HG03354 (cell line): ENCODE measurements at regions not wholly inside any gene's neighbourhood (a gene's known extent, or its start where the extent isn't known, plus 50 kb on each side); places are given as distances from the start of the nearest gene placed in this dataset.

Experiments used
- ATAC-seq: cut with Tn5 transposase; IDR thresholded peaks from one replicate; pipeline ENCODE4 v1.9.1; 2021; ENCODE audit warnings: mild to moderate bottlenecking; ENCODE audit not compliant: unreplicated experiment, poor library complexity, severe bottlenecking

DNA sequence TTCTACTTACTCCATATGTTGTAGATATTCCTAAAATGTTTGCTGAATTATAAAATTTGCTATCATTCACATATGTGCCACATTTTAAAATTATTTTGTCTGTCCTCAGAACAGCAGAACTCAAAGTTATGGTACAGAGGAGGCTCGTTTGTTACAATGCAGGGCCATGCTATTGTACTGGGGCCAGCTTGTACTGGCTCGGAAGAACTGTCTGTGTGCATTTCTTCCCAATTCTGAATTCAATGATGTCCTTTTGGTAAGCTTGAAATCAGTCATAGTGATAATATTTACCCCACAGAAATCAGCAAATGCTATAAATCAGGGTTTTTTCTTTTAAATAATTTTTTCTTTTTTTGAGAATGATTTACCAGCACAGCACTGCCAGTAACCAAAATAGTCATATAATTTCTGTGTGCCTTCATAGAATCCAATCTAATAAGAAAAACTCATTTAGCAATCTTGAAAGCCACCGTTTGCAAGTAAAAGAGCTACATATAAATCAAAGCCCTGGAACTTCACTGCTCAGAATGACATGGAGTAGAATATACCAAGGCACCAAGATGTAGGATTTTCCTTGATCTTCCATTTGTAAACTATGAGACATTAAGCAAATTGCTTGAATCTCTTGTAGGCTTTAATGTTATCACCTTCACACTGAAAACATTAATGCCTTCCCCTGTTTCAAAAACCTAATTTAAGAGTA, 90.7 kb upstream of the EPHA4 start:
- ATAC-seq: no peak

DNA sequence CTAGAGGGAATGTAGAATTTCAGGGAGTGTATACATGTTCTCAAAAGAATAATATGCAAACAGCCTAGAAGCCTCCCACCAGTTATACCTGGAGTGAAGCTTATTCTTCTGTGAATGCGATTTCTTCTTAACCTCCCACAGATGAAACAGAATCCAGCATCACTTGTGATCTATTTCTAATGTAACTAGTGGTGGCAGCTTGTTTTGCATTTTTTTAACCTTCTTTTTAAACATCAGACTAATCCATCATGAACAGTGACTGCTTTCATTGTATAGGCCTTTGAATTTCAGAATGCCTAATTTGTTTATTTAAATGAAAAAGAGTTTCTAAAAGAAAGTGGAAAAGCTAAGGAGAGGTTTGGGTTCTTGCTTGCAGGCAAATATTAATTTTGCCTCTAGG, 85.7 kb upstream of the EPHA4 start:
- no peak for ATAC-seq

DNA sequence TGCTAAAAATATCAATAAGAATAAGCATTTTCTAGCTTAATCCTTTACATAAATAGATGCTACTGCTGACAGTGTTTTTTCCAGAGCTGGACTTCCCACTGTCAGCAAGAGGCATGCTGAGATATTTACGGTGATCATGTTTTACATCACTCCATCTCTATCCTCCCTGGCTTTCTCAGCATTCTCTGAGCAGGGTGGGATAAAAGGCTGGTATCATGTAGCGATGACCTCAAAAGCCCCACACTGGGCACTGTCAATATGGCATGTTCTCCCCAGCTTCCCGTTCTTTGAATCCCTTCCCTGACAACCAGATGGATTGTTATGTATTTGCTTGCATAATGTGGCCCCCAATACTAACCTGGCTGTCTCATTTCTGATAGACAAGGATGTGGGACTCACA, 83.2 kb upstream of the EPHA4 start:
- ATAC-seq: no peak

DNA sequence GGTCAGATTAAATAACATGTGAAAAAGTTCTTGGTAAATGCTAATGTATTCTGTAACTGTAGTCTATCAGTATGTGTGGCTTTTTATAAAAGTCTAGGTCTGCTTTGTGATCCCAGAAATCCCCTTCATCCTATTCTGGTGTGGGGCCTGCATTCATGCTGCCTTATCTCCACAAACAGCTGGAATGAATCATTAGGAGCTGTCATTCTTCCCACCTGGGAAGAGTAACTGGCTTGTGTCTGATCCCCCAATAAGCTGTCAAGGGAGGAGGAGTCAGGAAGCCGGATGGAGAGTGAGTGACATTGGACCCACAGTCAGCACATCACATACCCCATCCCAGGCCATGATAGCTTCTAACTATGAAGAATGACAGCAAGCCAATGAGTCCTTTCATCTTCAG, 81.1 kb upstream of the EPHA4 start:
- no peak for ATAC-seq

DNA sequence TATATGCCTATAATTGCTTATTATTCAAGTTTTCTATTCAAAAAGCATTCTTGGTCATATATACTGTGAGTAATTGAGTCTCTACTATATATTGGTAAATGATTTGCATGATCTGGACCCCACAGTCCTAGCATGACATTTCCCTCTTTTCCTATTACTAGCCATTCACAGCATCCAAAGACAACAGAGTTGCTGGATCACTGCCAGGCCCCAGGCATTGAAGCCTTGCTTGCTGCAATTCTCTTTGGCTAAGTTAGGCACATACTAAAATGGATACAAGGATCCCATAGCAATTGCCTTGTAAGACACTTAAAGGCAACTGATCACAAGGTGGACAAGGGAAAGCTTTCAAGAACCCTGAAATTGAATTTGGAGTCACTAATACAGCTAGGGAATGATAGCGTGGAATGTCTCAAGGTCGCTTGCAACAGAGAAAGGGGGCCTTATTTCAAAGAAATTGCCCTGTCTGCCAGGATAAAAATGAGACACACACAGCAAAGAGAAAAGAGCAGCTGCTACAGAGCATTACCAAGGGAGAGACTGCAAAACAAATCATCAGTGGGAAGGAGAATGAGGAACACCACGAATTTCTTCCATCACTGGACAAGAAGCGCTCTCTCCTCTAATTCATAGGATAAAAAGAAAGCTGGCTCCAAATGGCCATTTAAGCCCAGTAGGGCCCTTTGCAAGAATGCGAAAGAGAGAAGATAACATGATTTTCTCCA, 77.1 kb upstream of the EPHA4 start:
- no peak for ATAC-seq

DNA sequence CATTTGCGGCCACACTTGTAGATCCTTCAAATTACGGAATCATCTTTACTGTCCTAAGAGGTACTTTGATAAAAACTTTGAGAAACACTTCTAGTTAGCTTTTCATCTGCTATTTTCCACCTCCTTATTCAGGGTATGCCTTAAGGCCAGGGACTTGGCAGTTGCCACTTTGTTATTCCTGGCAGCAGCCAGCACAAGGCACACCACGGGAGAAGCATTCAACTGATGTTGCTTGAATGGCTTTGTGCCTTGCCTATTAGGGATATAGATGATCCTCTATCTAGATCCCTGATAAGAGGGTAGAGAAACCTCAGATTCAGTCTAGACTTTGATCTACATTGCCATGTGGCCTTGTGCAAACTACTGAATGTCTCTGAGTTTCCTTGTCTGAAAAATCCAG, 70.3 kb upstream of the EPHA4 start:
- ATAC-seq: no peak

DNA sequence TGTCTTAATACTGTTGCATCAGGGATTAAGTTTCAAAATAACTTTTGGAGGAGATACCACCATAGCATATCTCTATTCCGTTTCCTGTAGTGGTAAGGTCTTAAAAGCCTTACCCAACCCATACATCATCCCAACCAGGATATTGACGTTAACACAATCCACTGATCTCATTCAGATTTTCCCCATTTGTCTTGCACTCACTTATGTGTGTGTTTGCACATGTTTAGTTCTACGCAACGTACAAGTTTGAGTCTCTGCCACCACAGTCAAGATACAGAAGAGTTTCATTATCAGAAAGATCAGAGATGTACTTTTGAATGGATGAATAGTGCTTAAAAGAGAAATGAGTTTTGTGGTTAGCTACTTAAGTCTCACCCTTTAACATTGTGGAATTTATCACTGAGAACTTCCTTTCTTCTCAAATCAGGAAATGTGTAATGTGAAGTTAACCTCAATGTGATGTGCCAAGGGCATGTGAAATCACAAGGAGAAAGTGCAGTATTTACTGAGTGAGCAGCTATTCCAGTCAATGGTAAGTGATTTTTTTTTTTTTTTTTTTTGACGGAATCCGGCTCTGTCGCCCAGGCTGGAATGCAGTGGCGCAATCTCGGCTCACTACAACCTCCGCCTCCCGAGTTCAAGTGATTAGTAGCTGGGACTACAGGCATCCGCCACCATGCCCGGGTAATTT, 69.2 kb upstream of the EPHA4 start:
- no peak for ATAC-seq

DNA sequence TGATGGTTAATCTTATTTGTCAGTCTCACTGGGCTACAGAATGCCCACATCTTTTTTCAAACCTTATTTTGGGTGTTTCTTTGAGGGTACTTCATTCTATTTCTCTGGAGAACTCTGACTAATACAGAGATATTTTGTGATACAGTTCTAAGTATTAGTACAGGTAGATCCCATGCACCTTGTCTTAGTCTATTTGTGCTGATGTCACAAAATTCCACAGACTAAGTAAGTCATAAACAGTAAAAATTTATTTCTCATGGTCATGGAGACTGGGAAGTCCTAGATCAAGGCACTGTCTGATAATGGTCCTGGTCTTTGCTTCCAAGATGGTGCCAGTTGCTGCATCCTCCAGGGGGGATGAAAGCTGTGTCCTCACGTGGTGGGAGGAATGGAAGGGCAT, 68.6 kb upstream of the EPHA4 start:
- no peak for ATAC-seq

DNA sequence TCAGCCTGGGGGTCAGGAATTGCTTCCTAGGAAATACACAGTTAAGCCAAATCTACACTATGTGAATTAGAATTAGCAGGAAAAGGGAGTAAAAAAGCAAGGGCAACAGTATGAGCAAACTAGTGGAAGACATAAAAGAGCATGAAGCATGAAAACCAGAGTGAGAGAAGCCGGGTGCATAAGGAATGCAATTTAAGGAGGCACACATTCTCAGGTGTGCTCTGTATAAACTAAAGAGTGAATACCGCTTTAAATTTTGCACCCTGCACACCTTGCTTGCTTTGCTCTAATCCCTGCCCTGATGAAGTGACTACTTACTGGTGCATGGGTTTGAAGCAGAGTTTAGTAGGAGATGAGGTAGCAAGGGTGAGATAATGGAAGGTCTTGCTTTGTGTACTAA, 65.7 kb upstream of the EPHA4 start:
- no peak for ATAC-seq

DNA sequence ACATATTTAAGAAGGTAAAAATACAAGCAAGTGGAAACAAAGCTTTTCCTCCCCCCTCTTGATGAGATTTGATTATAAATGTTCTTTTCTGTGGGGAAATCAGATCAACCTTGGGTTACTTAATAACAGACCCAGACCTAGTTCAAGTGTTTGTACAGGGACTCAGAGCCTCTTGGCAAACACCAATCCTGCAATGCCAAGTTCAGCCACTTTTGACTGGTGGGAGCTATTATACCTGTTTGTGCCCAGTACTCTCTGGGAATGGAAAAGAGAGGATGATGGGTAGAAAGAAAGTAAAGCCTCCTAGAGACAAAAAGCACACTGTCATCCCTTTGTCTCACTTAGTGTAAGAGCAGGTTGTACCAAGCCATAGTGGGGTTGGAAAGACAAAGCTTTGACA, 63.8 kb upstream of the EPHA4 start:
- no peak for ATAC-seq

DNA sequence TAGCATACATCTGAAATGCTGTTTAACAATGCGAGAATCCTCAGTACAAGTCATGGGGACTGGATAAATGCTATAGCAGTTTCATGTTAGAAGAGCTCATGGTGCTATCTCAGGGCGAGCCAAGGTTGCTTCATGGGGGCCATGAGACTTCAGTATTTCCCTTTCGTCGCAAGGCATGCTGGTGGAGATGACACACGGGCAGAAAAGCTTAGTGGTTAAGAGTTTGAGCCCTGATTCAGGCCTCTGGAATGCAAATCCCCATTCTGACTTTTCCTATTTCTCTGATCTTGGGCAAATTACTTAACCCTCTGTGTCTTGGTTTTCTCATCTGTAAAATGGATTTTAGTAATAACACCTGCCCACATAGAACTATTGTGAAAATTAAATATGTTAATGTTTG, 57.4 kb upstream of the EPHA4 start:
- ATAC-seq: no peak

DNA sequence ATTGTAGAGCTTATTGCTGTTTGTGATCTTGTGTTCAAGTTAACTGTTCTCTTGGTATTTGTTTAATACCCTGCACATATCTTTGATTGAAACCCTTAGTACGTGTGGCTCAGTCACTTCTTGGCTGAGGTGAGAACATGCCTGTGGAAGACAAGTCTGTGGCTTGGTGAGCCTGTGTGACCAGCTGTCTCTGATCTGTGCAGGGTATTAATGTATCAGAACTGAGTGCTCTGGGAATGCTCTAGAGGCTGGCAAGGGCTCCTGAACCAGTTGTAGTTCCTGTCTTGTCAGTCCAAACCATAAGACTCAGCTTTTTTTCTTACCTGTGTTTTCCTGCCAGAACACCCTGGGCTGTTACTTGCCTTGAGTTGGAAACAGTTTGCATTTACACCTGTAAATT, 52.4 kb upstream of the EPHA4 start:
- no peak for ATAC-seq
